Osteocyte (in vitro differentiated cells): ENCODE measurements at regions not wholly inside any gene's neighbourhood (a gene's known extent, or its start where the extent isn't known, plus 50 kb on each side); places are given as distances from the start of the nearest gene placed in this dataset.
A peak's percentile ranks its signal among the peaks of the same experiment; 100 is the strongest.

ENCODE experiments used
- DNase-seq: peaks from one replicate; pipeline ENCODE4 v3.0.0; 2021; ENCODE audit warnings: mixed read lengths; ENCODE audit not compliant: unreplicated experiment; ENCODE audit errors: extremely low spot score
- H3K27ac Mint-ChIP-seq: one replicate; pipeline ENCODE4 v1.8.0; 2021; ENCODE audit warnings: mild to moderate bottlenecking, mixed read lengths; ENCODE audit not compliant: unreplicated experiment
- H3K27me3 Mint-ChIP-seq: one replicate; pipeline ENCODE4 v1.8.0; 2021; ENCODE audit warnings: mixed read lengths; ENCODE audit not compliant: unreplicated experiment
- H3K36me3 Mint-ChIP-seq: one replicate; pipeline ENCODE4 v1.8.0; 2021; ENCODE audit warnings: mixed read lengths; ENCODE audit not compliant: unreplicated experiment
- H3K4me1 Mint-ChIP-seq: one replicate; pipeline ENCODE4 v1.8.0; 2021; ENCODE audit warnings: mixed read lengths; ENCODE audit not compliant: unreplicated experiment
- H3K4me3 Mint-ChIP-seq: one replicate; pipeline ENCODE4 v1.8.0; 2021; ENCODE audit warnings: mild to moderate bottlenecking, moderate library complexity, mixed read lengths; ENCODE audit not compliant: unreplicated experiment
- H3K9me3 Mint-ChIP-seq: one replicate; pipeline ENCODE4 v1.8.0; 2021; ENCODE audit warnings: mixed read lengths; ENCODE audit not compliant: unreplicated experiment
- CTCF ChIP-seq: fragments of 200-600 bp; sonication (generic); IDR thresholded peaks from 2 replicates; pipeline ENCODE4 v1.5.0; 2021; ENCODE audit warnings: antibody characterized with exemption, mild to moderate bottlenecking, moderate library complexity

DNA sequence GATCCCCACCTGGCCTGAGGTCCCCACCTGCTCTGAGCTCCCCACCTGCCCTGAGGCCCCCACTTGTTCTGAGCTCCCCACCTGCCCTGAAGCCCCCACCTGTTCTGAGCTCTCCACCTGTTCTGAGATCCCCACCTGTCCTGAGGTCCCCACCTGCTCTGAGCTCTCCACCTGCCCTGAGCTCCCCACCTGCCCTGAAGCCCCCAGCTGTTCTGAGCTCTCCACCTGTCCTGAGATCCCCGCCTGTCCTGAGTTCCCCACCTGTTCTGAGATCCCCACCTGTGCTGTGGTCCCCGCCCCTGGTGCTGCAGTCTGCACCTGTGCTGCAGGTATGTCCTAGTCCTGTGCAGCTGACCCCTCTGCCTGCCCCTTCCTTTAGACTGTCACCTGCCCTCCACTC is 561.6 kb downstream of the TCERG1L start:
- Mint-ChIP-seq H3K36me3 (no peaks in the 10 kb centered on the region), H3K9me3 (peaks cover 44% of the 10 kb centered on the region), H3K27me3 (no peaks in the 10 kb centered on the region), H3K4me1 (no peaks in the 10 kb centered on the region), H3K27ac (no peak overlapping the region), H3K4me3 (no peak overlapping the region)
- peak; percentile 78 for DNase-seq
- TF ChIP-seq CTCF: no peak

DNA sequence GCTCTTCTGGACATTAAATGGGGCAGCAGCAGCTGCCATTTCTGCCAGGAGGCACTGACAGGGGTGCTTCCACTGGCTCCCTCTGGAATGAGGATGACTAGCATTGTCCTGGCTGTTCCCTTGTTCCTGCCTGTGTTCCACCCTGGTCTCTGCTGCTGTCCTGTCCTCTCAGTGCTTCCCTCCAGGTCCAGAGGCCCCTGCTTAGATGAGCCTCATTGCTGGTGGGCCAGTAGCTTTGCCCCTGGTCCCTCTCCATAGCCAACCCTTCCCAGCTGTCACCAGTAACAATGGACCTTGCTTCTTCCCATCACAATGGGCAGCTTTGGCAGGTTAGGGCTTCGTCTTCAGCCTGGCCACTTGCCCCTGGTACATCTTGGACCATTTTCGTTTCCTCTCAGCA is 561.1 kb downstream of the TCERG1L start:
- no peak overlapping the region for H3K4me3 Mint-ChIP-seq
- no peak for TF ChIP-seq CTCF
- H3K27me3 Mint-ChIP-seq: no peaks in the 10 kb centered on the region
- no peaks in the 10 kb centered on the region for H3K4me1 Mint-ChIP-seq
- DNase-seq: no peak
- no peaks in the 10 kb centered on the region for H3K36me3 Mint-ChIP-seq
- H3K9me3 Mint-ChIP-seq: peaks cover 50% of the 10 kb centered on the region
- H3K27ac Mint-ChIP-seq: no peak overlapping the region

GRCh38 chr10:130751106-130751840 is 560.2 kb downstream of the TCERG1L start:
- Mint-ChIP-seq H3K4me1 (no peaks in the 10 kb centered on the region), H3K9me3 (peaks cover 54% of the 10 kb centered on the region), H3K27ac (no peak overlapping the region), H3K4me3 (no peak overlapping the region), H3K36me3 (no peaks in the 10 kb centered on the region), H3K27me3 (no peaks in the 10 kb centered on the region)
- DNase-seq: no peak
- TF ChIP-seq CTCF: no peak

DNA sequence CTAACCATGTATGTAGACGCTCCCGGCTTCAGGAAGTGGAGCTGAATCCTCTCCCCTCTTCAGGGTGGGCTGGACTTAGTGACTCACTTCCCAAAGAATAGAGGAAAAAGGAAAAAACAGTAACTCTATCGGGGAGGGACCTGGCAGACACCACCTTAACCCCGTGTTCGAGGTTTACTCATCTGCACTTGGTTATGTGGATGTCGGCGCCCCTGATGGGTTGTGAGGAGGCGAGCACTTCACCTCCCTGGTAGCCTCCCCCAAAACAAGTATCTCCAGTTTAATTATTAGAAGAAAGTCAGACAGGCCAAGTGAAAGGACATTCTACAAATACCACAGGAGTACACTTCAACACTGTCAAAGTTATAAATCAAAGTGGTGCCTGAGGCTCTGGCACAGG is 559.7 kb downstream of the TCERG1L start:
- DNase-seq: no peak
- H3K9me3 Mint-ChIP-seq: peaks cover 60% of the 10 kb centered on the region

DNA sequence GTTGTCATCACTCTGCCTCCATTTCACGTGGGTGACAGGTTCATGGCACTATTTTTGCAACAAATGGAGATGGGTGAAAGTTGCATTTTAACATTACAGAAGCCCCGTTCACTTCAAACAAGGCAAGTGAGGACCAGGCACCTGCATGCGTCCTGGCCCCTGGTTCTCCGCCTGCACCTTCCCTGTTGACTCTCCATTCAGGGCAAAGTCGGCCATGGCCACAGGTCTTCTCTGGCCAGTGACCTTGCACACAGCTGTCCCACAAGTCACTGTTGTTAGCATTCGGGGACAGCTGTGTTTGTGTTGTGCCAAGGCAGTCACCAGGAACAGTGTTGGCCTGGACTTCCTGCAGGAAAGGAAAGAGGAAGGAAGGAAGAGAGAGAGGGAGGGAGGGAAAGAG is 554.9 kb downstream of the TCERG1L start:
- H3K4me3 Mint-ChIP-seq: no peak overlapping the region
- no peak for DNase-seq
- H3K9me3 Mint-ChIP-seq: peaks cover 42% of the 10 kb centered on the region
- no peaks in the 10 kb centered on the region for H3K4me1 Mint-ChIP-seq
- TF ChIP-seq CTCF: no peak
- H3K27ac Mint-ChIP-seq: no peak overlapping the region
- H3K27me3 Mint-ChIP-seq: no peaks in the 10 kb centered on the region
- H3K36me3 Mint-ChIP-seq: no peaks in the 10 kb centered on the region

More for the DNA sequence above, 559.7 kb downstream of the TCERG1L start:
- Mint-ChIP-seq H3K4me3 (no peak overlapping the region), H3K4me1 (no peaks in the 10 kb centered on the region), H3K27me3 (no peaks in the 10 kb centered on the region), H3K36me3 (no peaks in the 10 kb centered on the region), H3K27ac (no peak overlapping the region)
- TF ChIP-seq CTCF: no peak
